Fibroblast of skin of right biceps (primary cell): ENCODE measurements at regions not wholly inside any gene's neighbourhood (a gene's known extent, or its start where the extent isn't known, plus 50 kb on each side); places are given as distances from the start of the nearest gene placed in this dataset.
A peak's percentile ranks its signal among the peaks of the same experiment; 100 is the strongest.

Experiments used
- DNase-seq: peaks from one replicate; pipeline ENCODE4 v3.0.0-alpha.2; 2013

GRCh38 chr15:98280284-98280975 is 319.9 kb downstream of the ARRDC4 start:
- no peak for DNase-seq

- no peak for DNase-seq
These were observed 320.6 kb downstream of the ARRDC4 start for GRCh38 chr15:98281130-98281529.

GRCh38 chr15:98282656-98283332 is 322.3 kb downstream of the ARRDC4 start:
- DNase-seq, result peak; percentile 3

- no peak for DNase-seq
These were observed 325.7 kb downstream of the ARRDC4 start for GRCh38 chr15:98286200-98286599.

DNA sequence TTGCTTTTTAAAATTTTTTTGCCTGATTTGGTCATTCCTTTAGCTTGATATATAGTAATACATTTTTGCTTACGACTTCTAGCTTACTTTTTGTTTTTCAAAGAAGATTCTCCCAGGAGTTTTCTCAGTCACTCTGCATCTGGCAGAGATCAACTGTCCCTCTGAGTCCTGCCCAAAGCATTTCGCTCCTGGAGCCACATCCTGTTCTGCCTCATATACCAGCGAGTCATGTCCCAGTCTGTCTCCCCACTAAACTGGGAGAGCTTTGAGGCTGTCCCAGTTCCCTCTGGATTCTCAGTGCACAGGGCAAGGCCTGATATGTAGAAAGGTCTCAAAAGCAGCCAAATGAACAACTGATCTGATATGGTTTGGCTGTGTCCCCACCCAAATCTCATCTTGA is 326.3 kb downstream of the ARRDC4 start:
- DNase-seq, result peak; percentile 68

- DNase-seq, result no peak
These were observed 327.6 kb downstream of the ARRDC4 start for GRCh38 chr15:98288091-98288590.

DNA sequence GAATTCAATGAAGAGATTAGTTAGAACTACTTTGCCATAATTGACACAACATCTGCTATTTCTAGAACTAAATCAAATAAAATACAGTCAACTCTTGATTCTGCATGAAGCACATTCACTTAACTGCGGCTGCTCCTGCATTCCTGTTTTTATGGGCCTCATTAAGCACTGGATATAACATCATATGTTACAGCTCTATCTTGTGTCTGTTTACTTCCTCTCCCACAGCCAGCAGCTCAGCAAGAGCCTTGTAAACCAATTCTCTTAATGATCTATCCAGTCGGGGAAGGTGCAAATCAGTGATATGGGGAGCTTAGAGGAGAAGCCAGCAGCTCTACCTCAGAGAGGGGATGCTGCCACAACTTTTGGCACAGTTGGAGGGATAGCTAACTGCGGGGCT is 329.2 kb downstream of the ARRDC4 start:
- no peak for DNase-seq

DNA sequence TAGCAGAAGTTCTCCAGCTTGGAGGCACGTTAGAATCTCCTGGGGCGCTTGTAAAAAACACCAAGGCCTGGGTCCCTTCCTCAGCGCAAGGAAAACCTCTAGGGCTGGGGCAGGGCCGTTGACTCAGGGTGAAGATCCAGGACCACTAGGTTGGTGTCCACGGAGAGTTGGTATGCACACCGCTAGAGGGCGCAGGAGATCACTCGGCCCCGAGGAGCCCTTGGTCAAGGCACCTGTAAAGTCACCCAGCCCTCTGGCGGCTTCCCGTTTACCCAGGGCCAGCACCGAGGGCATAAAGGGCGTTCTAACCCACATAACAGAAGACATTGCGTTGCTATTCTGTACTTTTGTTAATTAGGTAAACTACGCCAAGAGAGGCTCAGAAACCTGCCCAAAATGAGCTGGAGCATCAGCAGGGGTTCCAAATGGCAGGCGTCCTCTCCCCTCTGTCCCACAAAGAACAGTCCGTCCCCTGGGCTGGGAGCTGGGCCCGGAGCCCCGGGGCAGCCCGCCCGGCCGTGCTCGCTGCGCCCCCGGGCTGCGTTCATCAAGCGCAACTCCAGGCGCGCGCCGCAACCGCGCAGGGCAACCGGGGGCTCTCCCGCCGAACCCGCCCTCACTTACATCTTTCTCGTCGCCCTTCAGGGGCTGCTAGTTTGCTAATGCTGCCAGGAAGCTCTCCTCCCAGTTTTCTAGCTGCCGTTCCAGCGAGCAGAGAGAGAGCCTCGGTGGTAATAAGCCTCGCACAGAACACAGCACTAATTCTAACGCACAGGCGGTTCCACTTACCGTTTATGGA is 332.1 kb downstream of the ARRDC4 start:
- peak; percentile 17 for DNase-seq

- no peak for DNase-seq
These were observed 333.6 kb downstream of the ARRDC4 start for GRCh38 chr15:98294126-98294525.

DNA sequence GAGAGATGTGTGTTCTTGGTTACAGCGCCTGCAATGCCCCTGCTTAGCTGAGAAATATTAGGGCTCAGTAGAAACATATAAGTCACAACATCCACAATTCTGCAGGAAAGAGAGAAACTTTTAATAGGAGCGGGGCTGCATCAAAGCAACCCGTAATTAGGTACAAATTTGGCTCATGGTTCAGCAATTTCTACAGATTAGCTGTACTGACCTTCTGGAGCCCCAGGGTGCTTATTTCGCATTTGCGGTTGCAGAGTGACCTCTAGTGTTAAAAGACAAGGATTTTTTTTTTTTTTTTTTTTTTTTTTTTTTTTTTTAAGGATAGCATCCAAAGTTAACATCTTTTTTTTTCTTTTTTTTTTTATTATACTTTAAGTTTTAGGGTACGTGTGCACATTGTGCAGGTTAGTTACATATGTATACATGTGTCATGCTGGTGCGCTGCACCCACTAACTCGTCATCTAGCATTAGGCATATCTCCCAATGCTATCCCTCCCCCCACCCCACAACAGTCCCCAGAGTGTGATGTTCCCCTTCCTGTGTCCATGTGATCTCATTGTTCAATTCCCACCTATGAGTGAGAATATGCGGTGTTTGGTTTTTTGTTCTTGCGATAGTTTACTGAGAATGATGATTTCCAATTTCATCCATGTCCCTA is 334.7 kb downstream of the ARRDC4 start:
- peak; percentile 45 for DNase-seq

- DNase-seq, result no peak
These were observed 336.1 kb downstream of the ARRDC4 start for GRCh38 chr15:98296653-98297052.

GRCh38 chr15:98304371-98304770 is 343.9 kb downstream of the ARRDC4 start:
- no peak for DNase-seq

DNA sequence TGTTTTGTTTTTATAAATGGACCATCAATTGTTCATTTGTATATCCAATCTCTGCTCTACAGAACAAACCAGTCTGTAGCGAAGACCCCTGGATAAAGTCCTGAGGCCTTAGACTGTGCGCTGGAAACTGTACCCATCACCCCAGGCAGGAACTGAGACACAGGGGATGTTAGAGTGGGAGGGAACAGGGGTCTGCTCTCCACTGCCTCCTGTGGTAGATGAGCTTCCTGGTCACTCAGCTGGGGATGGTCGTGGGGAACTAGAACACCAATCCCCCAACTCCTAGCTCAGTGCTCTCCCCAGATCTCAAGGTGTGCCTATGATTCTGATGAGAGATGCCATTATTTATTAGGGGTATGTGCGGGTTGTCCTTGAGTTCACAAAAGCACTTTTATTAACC is 340.2 kb upstream of the IGF1R start:
- no peak for DNase-seq

- peak; percentile 68 for DNase-seq
These were observed 336.7 kb upstream of the IGF1R start for GRCh38 chr15:98311566-98312188.

DNA sequence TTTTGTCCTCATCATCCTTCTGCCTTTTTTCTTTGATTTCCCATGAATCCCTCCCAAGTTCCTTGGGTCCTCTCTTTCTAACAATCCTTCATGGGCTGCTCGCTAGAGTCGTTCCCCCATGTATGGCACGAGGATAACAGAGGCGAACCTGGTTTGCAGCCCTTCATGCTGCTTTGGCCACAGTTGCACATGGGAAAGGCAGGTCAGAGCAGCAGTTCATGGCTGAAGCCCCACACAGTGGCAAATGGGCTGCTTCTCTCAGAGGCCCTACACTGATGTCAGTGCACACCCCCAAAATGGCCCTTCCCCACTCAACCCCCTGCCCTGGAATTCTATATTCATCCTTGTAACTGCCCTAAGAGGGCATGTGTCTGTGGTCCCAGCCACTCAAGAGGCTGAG is 335.4 kb upstream of the IGF1R start:
- no peak for DNase-seq

GRCh38 chr15:98315971-98316370 is 332.4 kb upstream of the IGF1R start:
- DNase-seq, result no peak

DNA sequence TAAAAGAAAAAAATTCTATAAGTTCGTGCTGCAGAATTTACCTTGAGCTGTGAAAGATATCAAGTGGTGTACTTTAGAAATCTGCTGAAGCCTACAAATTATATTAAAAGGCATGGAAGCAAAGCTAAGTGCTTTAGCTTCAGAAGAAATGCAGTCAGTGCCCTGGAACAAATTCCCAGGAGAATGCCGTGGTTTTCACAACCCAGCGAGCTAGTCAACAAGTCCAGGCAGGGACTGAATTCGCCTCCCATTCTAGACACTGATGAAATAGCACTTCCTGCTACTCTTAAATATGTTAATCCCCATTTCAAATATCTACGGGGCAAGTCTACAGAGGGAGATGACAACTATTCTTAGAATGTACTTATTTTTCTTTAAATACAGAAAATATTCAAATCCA is 326.4 kb upstream of the IGF1R start:
- DNase-seq, result peak; percentile 5

- no peak for DNase-seq
These were observed 325.8 kb upstream of the IGF1R start for GRCh38 chr15:98322581-98322980.

DNA sequence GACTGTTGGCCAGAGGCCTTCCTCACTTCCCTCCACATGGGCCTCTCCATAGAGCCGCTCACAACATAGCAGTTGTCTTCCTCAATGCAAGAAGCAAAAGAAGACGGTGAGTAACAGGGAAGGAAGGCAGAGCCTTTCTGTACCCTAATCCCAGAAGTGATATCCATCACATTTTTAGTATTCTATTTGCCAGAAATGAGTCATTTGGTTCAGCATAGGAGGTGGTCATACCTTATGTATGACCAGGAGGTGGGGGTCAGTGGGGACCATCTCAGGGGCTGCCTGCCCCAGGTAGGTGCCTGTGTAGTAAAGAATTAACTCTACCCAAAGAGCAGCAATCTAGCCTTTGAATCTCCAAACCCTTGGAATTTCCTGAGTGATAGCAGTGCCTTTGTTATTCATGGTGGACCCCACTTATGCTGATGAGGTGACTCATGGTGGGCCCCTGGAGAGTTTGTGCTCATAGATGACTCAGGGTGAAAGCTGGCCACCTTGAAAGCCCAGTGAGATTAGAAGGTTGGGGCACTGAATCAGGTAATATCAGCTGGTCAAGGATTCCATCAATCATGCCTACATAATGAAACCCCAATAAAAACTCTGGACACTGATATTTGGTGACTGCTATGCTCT is 323.9 kb upstream of the IGF1R start:
- DNase-seq, result no peak

- no peak for DNase-seq
These were observed 321.5 kb upstream of the IGF1R start for GRCh38 chr15:98326804-98327203.

- no peak for DNase-seq
These were observed 318.1 kb upstream of the IGF1R start for GRCh38 chr15:98330258-98330657.
